ENCODE measurements at regions not wholly inside any gene's neighbourhood (a gene's known extent, or its start where the extent isn't known, plus 50 kb on each side); places are given as distances from the start of the nearest gene placed in this dataset.

- TF ChIP-seq, protein P1, sequence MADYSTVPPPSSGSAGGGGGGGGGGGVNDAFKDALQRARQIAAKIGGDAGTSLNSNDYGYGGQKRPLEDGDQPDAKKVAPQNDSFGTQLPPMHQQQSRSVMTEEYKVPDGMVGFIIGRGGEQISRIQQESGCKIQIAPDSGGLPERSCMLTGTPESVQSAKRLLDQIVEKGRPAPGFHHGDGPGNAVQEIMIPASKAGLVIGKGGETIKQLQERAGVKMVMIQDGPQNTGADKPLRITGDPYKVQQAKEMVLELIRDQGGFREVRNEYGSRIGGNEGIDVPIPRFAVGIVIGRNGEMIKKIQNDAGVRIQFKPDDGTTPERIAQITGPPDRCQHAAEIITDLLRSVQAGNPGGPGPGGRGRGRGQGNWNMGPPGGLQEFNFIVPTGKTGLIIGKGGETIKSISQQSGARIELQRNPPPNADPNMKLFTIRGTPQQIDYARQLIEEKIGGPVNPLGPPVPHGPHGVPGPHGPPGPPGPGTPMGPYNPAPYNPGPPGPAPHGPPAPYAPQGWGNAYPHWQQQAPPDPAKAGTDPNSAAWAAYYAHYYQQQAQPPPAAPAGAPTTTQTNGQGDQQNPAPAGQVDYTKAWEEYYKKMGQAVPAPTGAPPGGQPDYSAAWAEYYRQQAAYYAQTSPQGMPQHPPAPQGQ (CRISPR knock-in tag; IDR thresholded peaks at IDR 0.05; ENCODE audit: borderline replicate concordance): no peak
- TF ChIP-seq ARNT (IDR thresholded peaks at IDR 0.05) (no peak), ZNF563 (CRISPR knock-in tag; IDR thresholded peaks at IDR 0.05) (peak; percentile 84), THAP8 (CRISPR knock-in tag; IDR thresholded peaks at IDR 0.05; ENCODE audit: borderline replicate concordance) (peak; percentile 92; the same call in 1 of the 2 replicates), NCOA1 (CRISPR knock-in tag; IDR thresholded peaks at IDR 0.05) (0 out of 2 replicates have a peak, but pooled peaks have one; percentile 59), CBX5 (CRISPR knock-in tag; IDR thresholded peaks at IDR 0.05; ENCODE audit: borderline replicate concordance) (peak; percentile 18), NRL (CRISPR knock-in tag; IDR thresholded peaks at IDR 0.05; ENCODE audit: borderline replicate concordance) (peak; percentile 20; the same call in 1 of the 2 replicates), ZNF879 (CRISPR knock-in tag; IDR thresholded peaks at IDR 0.05) (no peak), ATF7-NPFF (CRISPR knock-in tag; IDR thresholded peaks at IDR 0.05; ENCODE audit: low read depth) (peak; percentile 47), SAFB2 (CRISPR knock-in tag; IDR thresholded peaks at IDR 0.05; ENCODE audit: borderline replicate concordance, low read depth) (0 out of 2 replicates have a peak, but pooled peaks have one; percentile 32), CSRNP1 (CRISPR knock-in tag; IDR thresholded peaks at IDR 0.05) (no peak), RFXANK (CRISPR knock-in tag; IDR thresholded peaks at IDR 0.05) (no peak), SOX6 (IDR thresholded peaks at IDR 0.05) (no peak), SOX6 (CRISPR knock-in tag; IDR thresholded peaks at IDR 0.05) (peak; percentile 16), ZNF546 (CRISPR knock-in tag; conservative IDR thresholded peaks at IDR 0.05) (peak; percentile 81), JUNB (CRISPR knock-in tag; IDR thresholded peaks at IDR 0.05; ENCODE audit: borderline replicate concordance) (no peak), ELF4 (CRISPR knock-in tag; IDR thresholded peaks at IDR 0.05; ENCODE audit: borderline replicate concordance) (no peak), MYPOP (CRISPR knock-in tag; IDR thresholded peaks at IDR 0.05) (peak; percentile 70; the same call in 1 of the 2 replicates)
- TF ChIP-seq, protein P2, sequence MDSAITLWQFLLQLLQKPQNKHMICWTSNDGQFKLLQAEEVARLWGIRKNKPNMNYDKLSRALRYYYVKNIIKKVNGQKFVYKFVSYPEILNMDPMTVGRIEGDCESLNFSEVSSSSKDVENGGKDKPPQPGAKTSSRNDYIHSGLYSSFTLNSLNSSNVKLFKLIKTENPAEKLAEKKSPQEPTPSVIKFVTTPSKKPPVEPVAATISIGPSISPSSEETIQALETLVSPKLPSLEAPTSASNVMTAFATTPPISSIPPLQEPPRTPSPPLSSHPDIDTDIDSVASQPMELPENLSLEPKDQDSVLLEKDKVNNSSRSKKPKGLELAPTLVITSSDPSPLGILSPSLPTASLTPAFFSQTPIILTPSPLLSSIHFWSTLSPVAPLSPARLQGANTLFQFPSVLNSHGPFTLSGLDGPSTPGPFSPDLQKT (CRISPR knock-in tag; IDR thresholded peaks at IDR 0.05; ENCODE audit: borderline replicate concordance): no peak
- TF ChIP-seq, protein P3, sequence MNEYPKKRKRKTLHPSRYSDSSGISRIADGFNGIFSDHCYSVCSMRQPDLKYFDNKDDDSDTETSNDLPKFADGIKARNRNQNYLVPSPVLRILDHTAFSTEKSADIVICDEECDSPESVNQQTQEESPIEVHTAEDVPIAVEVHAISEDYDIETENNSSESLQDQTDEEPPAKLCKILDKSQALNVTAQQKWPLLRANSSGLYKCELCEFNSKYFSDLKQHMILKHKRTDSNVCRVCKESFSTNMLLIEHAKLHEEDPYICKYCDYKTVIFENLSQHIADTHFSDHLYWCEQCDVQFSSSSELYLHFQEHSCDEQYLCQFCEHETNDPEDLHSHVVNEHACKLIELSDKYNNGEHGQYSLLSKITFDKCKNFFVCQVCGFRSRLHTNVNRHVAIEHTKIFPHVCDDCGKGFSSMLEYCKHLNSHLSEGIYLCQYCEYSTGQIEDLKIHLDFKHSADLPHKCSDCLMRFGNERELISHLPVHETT (CRISPR knock-in tag; conservative IDR thresholded peaks at IDR 0.05): 0 out of 2 replicates have a peak, but pooled peaks have one; percentile 49
Measured at GRCh38 chr20:2206957-2207769, 88.6 kb upstream of the TGM3 start (continued).

Measured in HepG2 (cell line).